GM12878 (cell line): ENCODE measurements at regions not wholly inside any gene's neighbourhood (a gene's known extent, or its start where the extent isn't known, plus 50 kb on each side); places are given as distances from the start of the nearest gene placed in this dataset.

ENCODE experiments used
- ATAC-seq: fragments of 200-7000 bp; cut with Tn5 transposase; 3 replicates; pipeline ENCODE4 v1.9.1; 2020; ENCODE audit warnings: mild to moderate bottlenecking, moderate library complexity
- BruUV-seq: library from RNA; stranded (reverse); fragments of 400-500 nt; replicated peaks from 2 replicates; lab custom pipeline; 2021; lab: Mats Ljungman, UMichigan
- CTCF ChIA-PET: fragments of 300-600 bp; sonication (Branson Sonifier 250); formaldehyde crosslinking; extraction: SDS; loops from one replicate; lab custom pipeline; 2021; ENCODE audit warnings: inconsistent platforms; lab: Yijun Ruan, JAX
- POLR2A ChIA-PET: fragments of 350-600 bp; formaldehyde crosslinking; extraction: SDS; loops from one replicate; lab custom pipeline; 2021; ENCODE audit warnings: inconsistent platforms; lab: Charles Lee
- RAD21 ChIA-PET: fragments of 300-600 bp; sonication (Branson Sonifier 250); formaldehyde crosslinking; loops from one replicate; lab custom pipeline; 2023; ENCODE audit warnings: antibody characterized with exemption; ENCODE audit not compliant: unreplicated experiment; lab: Charles Lee
- SMC1A ChIA-PET: fragments of 300-600 bp; sonication (Branson Sonifier 250); formaldehyde crosslinking; loops from one replicate; lab custom pipeline; 2023; ENCODE audit not compliant: unreplicated experiment, uncharacterized antibody; lab: Charles Lee
- DNase-seq: peaks from one replicate; pipeline ENCODE4 v3.0.0-alpha.2; 2011; ENCODE audit warnings: low read depth, low spot score
- FAIRE-seq: peaks from 3 replicates; lab custom pipeline; 2011; peaks lifted over from hg19 to GRCh38; lab: Jason Lieb, UNC
- H2AFZ ChIP-seq: 2 replicates; pipeline ENCODE4 v1.6.0; 2011; ENCODE audit warnings: low read depth, low read length, control low read depth; ENCODE audit not compliant: control insufficient read depth
- H3K27ac ChIP-seq: 2 replicates; pipeline ENCODE4 v1.5.1; 2011; ENCODE audit warnings: control low read depth; ENCODE audit not compliant: control insufficient read depth, insufficient read depth
- H3K27me3 ChIP-seq, 2 experiments: replicated peaks in 1 of 2; 2 replicates each; pipeline versions ENCODE4 v1.6.0 to v1.6.1; 2011; ENCODE audit warnings: low read length in 1 of 2; ENCODE audit not compliant: control insufficient read depth in 2 of 2, insufficient read depth in 2 of 2
- H3K36me3 ChIP-seq, 2 experiments: 2 replicates each; pipeline ENCODE4 v1.5.1; 2011; ENCODE audit warnings: low read length in 1 of 2; ENCODE audit not compliant: control insufficient read depth in 2 of 2, insufficient read depth in 2 of 2
- H3K4me1 ChIP-seq: 2 replicates; pipeline ENCODE4 v1.6.1; 2011; ENCODE audit warnings: mild to moderate bottlenecking, low read length, moderate library complexity, mixed read lengths; ENCODE audit not compliant: control insufficient read depth, insufficient read depth
- H3K4me2 ChIP-seq: 2 replicates; pipeline ENCODE4 v1.6.0; 2011; ENCODE audit warnings: control low read depth; ENCODE audit not compliant: control insufficient read depth, insufficient read depth
- H3K4me3 ChIP-seq: fragments of 200-600 bp; sonication (generic); 2 replicates; pipeline ENCODE4 v1.5.1; 2016
- H3K79me2 ChIP-seq: 2 replicates; pipeline ENCODE4 v1.6.0; 2011; ENCODE audit warnings: low read length; ENCODE audit not compliant: control insufficient read depth, insufficient read depth
- H3K9ac ChIP-seq: 2 replicates; pipeline ENCODE4 v1.8.0; 2011; ENCODE audit warnings: low read length, control low read depth, mixed read lengths; ENCODE audit not compliant: control insufficient read depth, insufficient read depth
- H3K9me3 ChIP-seq: replicated peaks from 3 replicates; pipeline ENCODE4 v1.5.1; 2011; ENCODE audit warnings: mild to moderate bottlenecking, low read length; ENCODE audit not compliant: control insufficient read depth, insufficient read depth
- H4K20me1 ChIP-seq: 2 replicates; pipeline ENCODE4 v1.6.0; 2011; ENCODE audit not compliant: control insufficient read depth, insufficient read depth
- BMI1 ChIP-seq: fragments of 450-650 bp; IDR thresholded peaks from 2 replicates; pipeline ENCODE4 v1.6.1; 2016; ENCODE audit warnings: mild to moderate bottlenecking, moderate library complexity, borderline replicate concordance
- BRCA1 ChIP-seq: IDR thresholded peaks from 2 replicates; pipeline ENCODE4 v1.6.1; 2011; ENCODE audit warnings: low read depth, low read length, improper control_type of control experiment
- CHD4 ChIP-seq: fragments of 200-600 bp; sonication (generic); IDR thresholded peaks from 2 replicates; pipeline ENCODE4 v1.6.1; 2016; ENCODE audit warnings: mild to moderate bottlenecking
- POLR2AphosphoS5 ChIP-seq: IDR thresholded peaks from 2 replicates; pipeline ENCODE4 v1.6.1; 2011; ENCODE audit warnings: mild to moderate bottlenecking, low read length, inconsistent platforms
- ZBTB11 ChIP-seq: fragments of 450-650 bp; formaldehyde crosslinking; IDR thresholded peaks from 2 replicates; pipeline ENCODE4 v1.5.0; 2022; ENCODE audit warnings: mild to moderate bottlenecking, missing genetic modification characterization
- ZNF207 ChIP-seq: fragments of 450-650 bp; IDR thresholded peaks from 2 replicates; pipeline ENCODE4 v1.6.1; 2014; ENCODE audit warnings: antibody characterized with exemption, mild to moderate bottlenecking, borderline replicate concordance
- WGBS: methylation state at CpG from one replicate; pipeline ENCODE4 v1.1.6; 2016; ENCODE audit warnings: low lambda C conversion rate; ENCODE audit not compliant: insufficient replicate concordance, insufficient coverage; ENCODE audit errors: missing lambda C conversion rate; 5-methylcytosine and 5-hydroxymethylcytosine counted together
- in situ Hi-C: fragments of 300-500 bp; cut with MboI; formaldehyde crosslinking; loops from 9 replicates; pipeline ENCODE4 v1.14.3; 2018; ENCODE audit warnings: mixed read lengths
- intact Hi-C: fragments of 100-400 bp; cut with micrococcal nuclease; formaldehyde crosslinking; loops from one replicate; pipeline ENCODE4 v1.14.2; 2022; ENCODE audit not compliant: unreplicated experiment

GRCh38 chr11:11733246-11733747 lies 108.5 kb upstream of the USP47 start (continued):
- TF ChIP-seq ZBTB11: no peak

- POLR2A ChIA-PET: no interaction called here
- RAD21 ChIA-PET: no interaction called here
- 72% methylated on average over 3 of the region's 3 CpGs for WGBS
- no peak for DNase-seq
- SMC1A ChIA-PET: no interaction called here
- BruUV-seq: no TSS peak
- intact Hi-C loops: no loop called here
- Histone ChIP-seq H3K36me3 (no peaks in the 10 kb centered on the region), H3K4me2 (no peak overlapping the region), H2AFZ (no peak overlapping the region), H3K9ac (no peak overlapping the region), H4K20me1 (no peaks in the 10 kb centered on the region), H3K9me3 (no peaks in the 10 kb centered on the region), H3K4me1 (no peaks in the 10 kb centered on the region), H3K79me2 (no peaks in the 10 kb centered on the region), H3K27me3 (no peaks in the 10 kb centered on the region), H3K4me3 (no peak overlapping the region), H3K27ac (no peak overlapping the region)
- in situ Hi-C loops: no loop called here
- no peak for ATAC-seq
- CTCF ChIA-PET: no interaction called here
- TF ChIP-seq BMI1 (no peak), ZNF207 (no peak), CHD4 (no peak), BRCA1 (no peak), POLR2AphosphoS5 (no peak)
- FAIRE-seq: no peak
These were observed 109.7 kb upstream of the USP47 start for GRCh38 chr11:11732116-11732515.
